ENCODE measurements at regions not wholly inside any gene's neighbourhood (a gene's known extent, or its start where the extent isn't known, plus 50 kb on each side); places are given as distances from the start of the nearest gene placed in this dataset.
"Not testable (repeated sequence)": the region's sequence is repeated elsewhere in the genome, so short reads cannot be mapped to it uniquely, and the experiment has no call there.

GRCh38 chr7:54292171-54292925, 249.8 kb upstream of the VSTM2A start:
- DNase-seq: no peak

- no peak for DNase-seq
Measured at GRCh38 chr7:54299426-54299825, 242.7 kb upstream of the VSTM2A start.

GRCh38 chr7:54315955-54316354, 226.2 kb upstream of the VSTM2A start:
- DNase-seq: not testable (repeated sequence)

- no peak for DNase-seq
Measured at GRCh38 chr7:54326592-54327167, 215.5 kb upstream of the VSTM2A start.

GRCh38 chr7:54330216-54330800, 211.9 kb upstream of the VSTM2A start:
- DNase-seq: no peak

DNA sequence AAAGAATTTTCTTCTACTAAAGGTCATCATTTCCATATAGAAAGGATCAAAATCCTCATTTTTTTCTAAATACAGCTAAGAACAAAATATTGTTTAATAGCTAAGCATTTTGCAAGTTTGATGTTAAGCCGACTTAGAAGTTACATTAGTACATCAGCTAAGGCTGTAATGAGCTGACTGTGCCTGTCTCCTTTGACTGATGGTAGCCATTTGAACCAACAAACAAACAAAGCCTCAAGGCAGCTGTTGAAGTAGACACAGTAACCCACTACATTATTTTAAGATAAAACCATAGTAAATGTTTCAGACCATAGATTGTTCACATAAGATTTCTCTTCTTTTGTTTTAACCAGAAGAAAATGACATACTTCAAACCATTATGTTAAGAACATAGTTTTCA, 210.9 kb upstream of the VSTM2A start:
- no peak for DNase-seq

DNA sequence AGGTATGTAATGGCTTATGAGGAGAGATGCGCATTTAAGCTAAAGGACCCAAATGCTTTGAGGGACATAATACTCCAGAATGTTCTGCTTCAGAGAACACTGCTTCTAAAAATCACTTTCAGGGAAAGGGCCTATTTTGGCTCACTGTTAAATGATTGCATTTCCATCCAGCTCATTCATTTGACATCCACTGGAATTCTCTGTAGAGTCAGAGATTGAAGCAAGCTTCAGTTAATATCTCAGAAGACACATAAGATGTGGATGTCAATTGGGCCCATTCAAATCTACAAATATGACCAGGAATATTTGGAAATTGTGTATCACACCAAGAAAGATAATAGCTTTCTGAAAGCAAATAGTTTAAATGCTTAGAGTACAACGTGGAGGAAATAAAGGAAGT, 209.9 kb upstream of the VSTM2A start:
- DNase-seq: no peak

- DNase-seq: no peak
Measured at GRCh38 chr7:54333952-54334351, 208.2 kb upstream of the VSTM2A start.

DNA sequence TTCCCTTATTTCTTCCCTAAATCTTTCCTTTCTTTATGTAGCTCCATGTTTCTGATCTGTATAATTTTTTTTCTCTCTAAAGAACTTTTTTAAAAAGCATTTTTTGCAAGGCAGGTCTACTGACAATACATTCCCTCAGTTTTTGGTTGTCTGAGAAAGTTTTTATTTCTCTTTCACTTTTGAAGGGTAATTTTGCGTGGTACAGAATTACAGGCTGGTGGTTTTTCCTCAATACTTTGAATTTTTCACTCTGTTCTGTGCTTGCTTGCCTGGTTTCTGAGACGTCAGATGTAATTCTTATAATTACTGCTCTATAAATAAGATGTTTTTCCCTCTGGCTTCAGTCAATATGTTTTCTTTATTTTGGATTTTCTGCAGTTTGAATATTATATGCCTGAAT, 205.4 kb upstream of the VSTM2A start:
- no peak for DNase-seq

DNA sequence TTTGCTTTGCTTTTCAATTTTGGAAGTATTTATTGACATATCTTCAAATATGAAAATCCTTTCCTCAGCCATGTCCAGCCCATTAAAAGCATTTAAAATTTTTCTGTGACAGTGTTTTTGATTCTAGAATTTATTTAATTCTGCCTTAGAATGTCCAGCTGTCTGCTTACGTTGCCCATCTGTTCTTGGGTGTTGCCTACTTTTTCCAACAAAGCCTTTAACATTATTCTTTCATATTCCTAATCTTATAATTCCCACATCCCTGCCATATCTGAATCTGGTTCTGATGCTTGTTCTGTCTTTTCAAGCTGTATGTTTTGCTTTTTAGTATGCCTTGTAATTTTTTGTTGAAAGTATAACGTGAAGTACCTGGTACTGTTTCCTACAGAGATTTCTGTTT, 204.7 kb upstream of the VSTM2A start:
- DNase-seq: no peak

- DNase-seq: no peak
Measured at GRCh38 chr7:54338319-54338718, 203.9 kb upstream of the VSTM2A start.

DNA sequence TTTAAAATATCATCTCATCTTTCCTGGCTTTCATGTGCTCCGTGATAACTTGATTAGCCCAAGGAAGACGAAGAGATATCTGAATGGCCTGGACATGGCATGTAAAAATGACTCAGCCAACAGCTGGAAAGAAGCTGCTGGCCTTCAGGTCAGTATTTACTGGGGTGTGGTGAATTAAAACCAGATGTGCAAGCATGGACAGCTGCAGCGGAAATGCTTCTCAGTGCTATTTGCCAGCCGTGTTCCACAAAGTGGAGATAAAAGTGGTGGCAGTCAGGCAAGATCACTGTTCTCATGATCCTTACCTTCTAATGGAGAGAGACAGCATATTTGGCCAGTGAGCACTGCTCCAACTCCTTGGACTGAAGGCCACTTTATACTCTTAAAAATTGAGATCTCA, 203.1 kb upstream of the VSTM2A start:
- DNase-seq: peak; percentile 43

DNA sequence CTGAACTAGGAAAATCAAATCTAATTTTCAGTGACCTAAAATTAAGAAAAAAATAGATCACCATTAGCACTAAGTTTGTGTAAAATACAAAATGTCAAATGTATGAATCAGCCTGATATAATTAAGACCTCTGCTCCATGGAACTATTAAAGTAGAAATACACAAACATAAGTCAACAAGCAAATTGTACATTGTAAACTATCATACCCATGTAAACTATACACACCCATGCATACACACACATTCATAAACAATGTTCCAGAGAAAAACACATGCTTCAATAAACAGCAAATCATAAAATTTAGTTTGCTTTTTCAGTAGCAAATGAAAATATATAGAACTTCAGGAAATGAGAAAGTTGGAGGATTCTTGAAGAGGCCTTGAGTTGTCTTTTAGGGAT, 199.7 kb upstream of the VSTM2A start:
- no peak for DNase-seq

DNA sequence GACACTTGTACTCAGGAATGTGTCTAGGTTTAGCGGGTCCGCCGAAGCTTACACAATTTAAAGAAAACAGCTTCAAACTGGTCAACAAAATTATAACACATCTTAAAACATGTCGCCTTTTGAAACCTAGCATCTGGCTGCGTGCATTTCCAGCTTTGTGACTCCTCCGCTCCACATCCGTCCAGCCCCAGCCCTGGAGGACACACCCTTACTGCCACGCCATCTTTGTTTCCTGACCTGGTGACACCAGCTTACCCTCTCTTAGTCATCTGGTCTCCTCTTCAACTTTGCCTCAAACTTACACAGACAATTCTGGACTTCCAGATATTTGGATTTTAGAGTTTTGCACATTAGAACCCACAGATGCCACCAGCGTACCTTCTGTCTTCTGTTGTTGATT, 198.7 kb upstream of the VSTM2A start:
- no peak for DNase-seq

DNA sequence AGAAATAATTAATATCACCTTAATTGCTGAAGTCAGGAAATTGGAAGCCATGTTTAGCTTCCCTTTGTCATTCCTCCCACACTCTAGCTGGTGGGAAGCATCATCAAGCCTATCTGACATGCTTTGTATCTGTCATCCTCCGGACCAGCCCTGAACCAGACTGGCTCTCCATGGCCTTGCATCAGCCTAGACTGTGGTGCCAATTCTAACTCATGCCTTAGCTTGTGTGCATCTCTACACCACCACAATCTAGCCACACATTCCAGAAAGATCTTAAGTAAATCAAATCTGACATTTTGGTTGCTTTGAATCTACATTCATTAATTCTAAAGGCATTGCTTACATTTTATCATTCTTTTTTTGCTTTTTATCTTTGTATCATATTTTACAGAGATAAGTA, 196.4 kb upstream of the VSTM2A start:
- DNase-seq: no peak

- no peak for DNase-seq
Measured at GRCh38 chr7:54349229-54349628, 192.9 kb upstream of the VSTM2A start.

DNA sequence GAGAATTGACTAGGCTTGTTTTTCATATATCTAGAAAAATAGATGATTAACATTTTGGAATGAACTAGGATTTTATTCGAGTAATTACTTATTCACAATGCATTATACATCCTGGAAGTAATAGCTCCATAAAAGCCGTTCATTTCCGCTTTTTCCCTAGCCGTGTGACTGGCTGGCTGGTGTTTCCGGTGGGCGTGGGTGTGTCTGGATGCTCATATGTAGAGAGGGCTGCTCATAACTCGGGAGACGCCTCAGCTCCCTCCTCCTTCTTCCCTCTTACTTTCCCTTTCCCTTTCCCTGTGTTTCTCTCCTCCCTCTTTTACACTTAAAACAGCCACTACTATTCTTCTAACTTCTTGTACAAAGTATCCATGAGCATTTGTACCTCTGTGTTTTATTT, 187.7 kb upstream of the VSTM2A start:
- DNase-seq: no peak

GRCh38 chr7:54355842-54356241, 186.3 kb upstream of the VSTM2A start:
- DNase-seq: no peak

- no peak for DNase-seq
Measured at GRCh38 chr7:54360075-54360840, 181.9 kb upstream of the VSTM2A start.

- no peak for DNase-seq
Measured at GRCh38 chr7:54390565-54390964, 151.6 kb upstream of the VSTM2A start.

DNA sequence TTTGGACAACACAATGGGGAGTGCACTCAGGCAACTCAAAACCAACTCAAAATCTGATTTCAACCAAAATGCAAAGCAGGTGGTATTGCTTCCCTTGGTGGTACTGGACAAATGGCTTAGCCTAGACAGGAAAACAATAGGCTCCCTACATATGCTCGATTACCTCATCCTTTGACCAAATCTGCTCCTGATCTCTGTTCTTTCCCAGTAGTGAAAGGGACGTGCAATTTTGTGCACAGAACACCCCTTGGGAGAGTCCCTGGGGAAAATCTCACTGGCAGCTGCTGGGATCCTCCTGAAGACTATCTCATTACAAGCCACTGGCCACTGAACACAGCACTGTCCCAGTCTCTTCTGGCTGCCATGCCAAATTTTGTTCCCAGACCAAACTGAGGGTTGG, 149.2 kb upstream of the VSTM2A start:
- no peak for DNase-seq

DNA sequence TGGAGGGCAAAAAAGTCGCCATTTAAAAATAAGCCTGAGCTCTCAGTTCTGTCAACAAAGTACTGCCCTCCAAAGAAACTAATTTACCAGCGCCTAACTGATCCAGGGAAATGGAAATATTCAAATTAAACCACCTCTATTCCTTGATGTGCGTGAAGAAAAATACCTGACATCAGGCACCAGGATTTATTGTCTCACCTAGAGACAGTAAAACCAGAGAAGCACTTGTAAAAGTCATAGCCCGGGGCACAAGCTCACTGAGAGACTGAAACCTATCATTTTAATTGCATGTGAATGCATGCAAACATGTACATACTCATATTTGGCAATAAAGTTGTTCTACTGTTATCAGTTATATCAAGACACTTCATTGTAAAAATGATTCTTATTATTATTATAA, 147.3 kb upstream of the VSTM2A start:
- DNase-seq: no peak

DNA sequence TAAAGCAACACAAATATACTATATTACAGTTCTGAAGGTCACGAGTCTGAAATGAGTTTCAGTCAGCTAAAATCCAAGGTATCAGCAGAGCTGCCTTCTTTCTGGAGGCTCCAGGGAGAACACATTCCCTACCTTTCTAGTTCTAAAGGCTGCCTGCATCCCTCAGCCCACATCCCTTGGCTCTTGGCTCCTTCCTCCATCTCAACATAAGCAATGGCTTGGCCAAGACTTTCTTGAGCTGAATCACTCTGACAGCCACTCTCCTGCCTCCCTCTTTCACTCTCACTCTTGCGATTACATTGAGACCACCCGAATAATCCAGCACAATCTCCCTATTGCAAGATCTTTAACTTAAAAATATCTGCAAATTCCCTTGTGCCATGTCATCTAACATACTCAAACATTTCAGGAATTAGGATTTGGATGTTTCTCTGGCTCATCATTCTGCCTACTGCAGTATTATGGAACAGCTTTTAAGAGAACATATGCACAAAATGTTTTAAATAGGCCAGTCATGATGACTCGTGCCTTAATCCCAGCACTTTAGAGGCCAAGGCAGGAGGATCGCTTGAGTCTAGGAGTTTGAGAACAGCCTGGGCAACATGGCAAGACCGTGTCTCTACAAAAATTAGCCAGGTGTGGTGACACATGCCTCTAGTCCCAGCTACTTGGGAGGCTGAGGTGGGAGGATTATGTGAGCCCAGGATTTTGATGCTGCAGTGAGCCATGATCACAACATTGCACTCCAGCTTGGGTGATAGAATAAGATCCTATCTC, 144.2 kb upstream of the VSTM2A start:
- DNase-seq: no peak
